Adrenal gland (tissue), 5 donors: ENCODE measurements at regions not wholly inside any gene's neighbourhood (a gene's known extent, or its start where the extent isn't known, plus 50 kb on each side); places are given as distances from the start of the nearest gene placed in this dataset.

ENCODE experiments used
- CTCF ChIP-seq, 6 experiments: fragments of 450-650 bp in 4 of 6; fragments of 200-600 bp in 2 of 6; sonication (generic) in 1 of 6; IDR thresholded peaks; 1 replicate in 5 of 6; 2 replicates in 1 of 6; pipeline versions ENCODE4 v1.5.1 to v1.8.0; 2016 to 2021; ENCODE audit warnings: antibody characterized with exemption in 6 of 6, mild to moderate bottlenecking in 2 of 6, moderate library complexity in 1 of 6
- POLR2A ChIP-seq, 2 donors: fragments of 450-650 bp; IDR thresholded peaks; one replicate each; pipeline ENCODE4 v1.6.1; 2017; ENCODE audit warnings: antibody characterized with exemption in 2 of 2, mild to moderate bottlenecking in 2 of 2, moderate library complexity in 1 of 2
- donor health status: DM: no; HTN: no; CAD: no.

DNA sequence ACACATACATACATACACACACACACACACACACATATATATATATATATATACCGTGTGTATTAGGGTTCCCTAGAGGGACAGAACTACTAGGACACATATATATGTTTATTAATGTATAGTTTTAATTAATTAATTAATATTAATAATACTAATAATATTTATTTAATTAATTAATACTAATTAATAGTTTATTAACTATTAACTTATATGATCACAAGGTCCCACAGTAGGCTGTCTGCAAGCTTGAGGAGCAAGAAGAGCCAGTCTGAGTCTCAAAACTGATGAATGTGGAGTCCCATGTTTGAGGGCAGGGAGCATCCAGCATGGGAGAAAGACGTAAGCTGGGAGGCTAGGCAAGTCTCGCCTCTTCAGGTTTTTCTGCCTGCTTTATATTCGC is 398.0 kb upstream of the KIF2A start:
- TF ChIP-seq CTCF (IDR thresholded peaks at IDR 0.05) (no peak), POLR2A (IDR thresholded peaks at IDR 0.05) (no peak)
